ENCODE measurements at regions not wholly inside any gene's neighbourhood (a gene's known extent, or its start where the extent isn't known, plus 50 kb on each side); places are given as distances from the start of the nearest gene placed in this dataset.

GRCh38 chr3:148081926-148082325, 615.8 kb upstream of the AGTR1 start:
- H3K4me3 ChIP-seq (ENCODE audit: control insufficient read depth in 2 of 3, extremely low read depth in 1 of 3, insufficient read depth in 2 of 3, low read depth in 1 of 3, low read length in 3 of 3) = no peak overlapping the region
- TF ChIP-seq EZH2 (IDR thresholded peaks at IDR 0.05; ENCODE audit: low read length) = no peak
- TF ChIP-seq, protein P1, sequence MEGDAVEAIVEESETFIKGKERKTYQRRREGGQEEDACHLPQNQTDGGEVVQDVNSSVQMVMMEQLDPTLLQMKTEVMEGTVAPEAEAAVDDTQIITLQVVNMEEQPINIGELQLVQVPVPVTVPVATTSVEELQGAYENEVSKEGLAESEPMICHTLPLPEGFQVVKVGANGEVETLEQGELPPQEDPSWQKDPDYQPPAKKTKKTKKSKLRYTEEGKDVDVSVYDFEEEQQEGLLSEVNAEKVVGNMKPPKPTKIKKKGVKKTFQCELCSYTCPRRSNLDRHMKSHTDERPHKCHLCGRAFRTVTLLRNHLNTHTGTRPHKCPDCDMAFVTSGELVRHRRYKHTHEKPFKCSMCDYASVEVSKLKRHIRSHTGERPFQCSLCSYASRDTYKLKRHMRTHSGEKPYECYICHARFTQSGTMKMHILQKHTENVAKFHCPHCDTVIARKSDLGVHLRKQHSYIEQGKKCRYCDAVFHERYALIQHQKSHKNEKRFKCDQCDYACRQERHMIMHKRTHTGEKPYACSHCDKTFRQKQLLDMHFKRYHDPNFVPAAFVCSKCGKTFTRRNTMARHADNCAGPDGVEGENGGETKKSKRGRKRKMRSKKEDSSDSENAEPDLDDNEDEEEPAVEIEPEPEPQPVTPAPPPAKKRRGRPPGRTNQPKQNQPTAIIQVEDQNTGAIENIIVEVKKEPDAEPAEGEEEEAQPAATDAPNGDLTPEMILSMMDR (optimal IDR thresholded peaks at IDR 0.05 in 1 of 3, IDR thresholded peaks at IDR 0.05 in 1 of 3, conservative IDR thresholded peaks at IDR 0.05 in 1 of 3; ENCODE audit: extremely low read depth in 1 of 3, insufficient read depth in 2 of 3, low read length in 3 of 3) = no peak
- no peaks in the 10 kb centered on the region for H3K36me3 ChIP-seq (ENCODE audit: control insufficient read depth in 2 of 2, extremely low read depth in 1 of 2, insufficient read depth in 2 of 2, low read length in 2 of 2)
- H3K27me3 ChIP-seq (ENCODE audit: control insufficient read depth, extremely low read depth, insufficient read depth, low read length) = no peaks in the 10 kb centered on the region
- H3K9ac ChIP-seq (ENCODE audit: control insufficient read depth, extremely low read depth, insufficient read depth, low read length) = no peak overlapping the region
- no peaks in the 10 kb centered on the region for H3K4me1 ChIP-seq (ENCODE audit: control insufficient read depth, extremely low read depth, insufficient read depth, low read length)
- no peak overlapping the region for H2AFZ ChIP-seq (ENCODE audit: control insufficient read depth, low read length)
- no peaks in the 10 kb centered on the region for H3K79me2 ChIP-seq (ENCODE audit: control insufficient read depth, insufficient read depth, low read length)
- no peak for DNase-seq (ENCODE audit: low read depth, low spot score)
- no peak for FAIRE-seq
- dilution Hi-C loops (cut with MboI; ENCODE audit: extremely low pct_ligation_motif_present, low sequenced_read_pairs) = no loop called here
- H3K9me1 ChIP-seq (ENCODE audit: control insufficient read depth, extremely low read depth, insufficient read depth, low read length) = no peaks in the 10 kb centered on the region
- H4K20me1 ChIP-seq (ENCODE audit: control insufficient read depth, extremely low read depth, insufficient read depth, low read length) = no peaks in the 10 kb centered on the region
- H3K4me2 ChIP-seq (ENCODE audit: control insufficient read depth, extremely low read depth, insufficient read depth, low read depth, low read length) = no peak overlapping the region
- H3K27ac ChIP-seq (ENCODE audit: control insufficient read depth, insufficient read depth, low read length) = no peak overlapping the region
- no peaks in the 10 kb centered on the region for H3K9me3 ChIP-seq (ENCODE audit: control insufficient read depth, low read depth, low read length)

DNA sequence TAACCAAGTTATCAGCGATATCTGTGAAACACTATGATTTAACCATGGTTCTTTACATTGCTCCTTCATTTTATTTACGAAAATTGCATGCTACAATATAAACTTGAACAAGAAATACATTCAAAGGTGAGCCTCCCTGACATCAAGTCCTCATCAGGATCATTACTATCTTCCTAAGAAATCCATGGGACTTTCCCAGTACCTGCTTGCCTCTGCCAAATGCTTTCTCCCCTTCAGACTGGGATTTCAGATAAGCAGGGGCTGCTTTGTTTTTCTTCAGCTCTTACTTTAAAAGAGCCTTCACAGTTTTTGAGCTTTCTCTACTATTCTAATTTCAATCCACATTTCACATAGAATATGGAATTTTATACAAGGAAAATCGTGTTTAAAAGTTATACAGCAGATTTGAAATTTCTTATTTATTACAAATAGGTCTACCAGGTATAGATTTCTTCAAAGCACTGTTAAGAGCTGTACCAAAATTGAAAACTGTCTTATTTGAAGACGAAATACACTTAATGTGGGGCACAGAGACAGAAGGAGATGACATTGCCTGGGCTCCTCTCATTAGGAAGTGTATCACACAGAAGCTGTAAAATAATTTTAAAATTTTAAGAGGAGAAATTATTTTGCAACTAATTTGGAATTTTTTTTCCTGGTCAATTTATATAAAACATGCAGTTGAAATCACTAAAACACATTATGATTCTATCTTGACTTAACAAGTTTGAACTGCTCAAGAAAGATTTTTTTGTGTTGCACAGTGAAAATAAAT, 615.0 kb upstream of the AGTR1 start:
- Histone ChIP-seq H4K20me1 (ENCODE audit: control insufficient read depth, extremely low read depth, insufficient read depth, low read length) (no peaks in the 10 kb centered on the region), H3K4me2 (ENCODE audit: control insufficient read depth, extremely low read depth, insufficient read depth, low read depth, low read length) (no peak overlapping the region), H3K9ac (ENCODE audit: control insufficient read depth, extremely low read depth, insufficient read depth, low read length) (no peak overlapping the region), H3K79me2 (ENCODE audit: control insufficient read depth, insufficient read depth, low read length) (no peaks in the 10 kb centered on the region), H2AFZ (ENCODE audit: control insufficient read depth, low read length) (no peak overlapping the region), H3K4me3 (ENCODE audit: control insufficient read depth in 2 of 3, extremely low read depth in 1 of 3, insufficient read depth in 2 of 3, low read depth in 1 of 3, low read length in 3 of 3) (no peak overlapping the region), H3K27me3 (ENCODE audit: control insufficient read depth, extremely low read depth, insufficient read depth, low read length) (no peaks in the 10 kb centered on the region), H3K27ac (ENCODE audit: control insufficient read depth, insufficient read depth, low read length) (no peak overlapping the region), H3K9me3 (ENCODE audit: control insufficient read depth, low read depth, low read length) (no peaks in the 10 kb centered on the region), H3K36me3 (ENCODE audit: control insufficient read depth in 2 of 2, extremely low read depth in 1 of 2, insufficient read depth in 2 of 2, low read length in 2 of 2) (no peaks in the 10 kb centered on the region), H3K4me1 (ENCODE audit: control insufficient read depth, extremely low read depth, insufficient read depth, low read length) (no peaks in the 10 kb centered on the region), H3K9me1 (ENCODE audit: control insufficient read depth, extremely low read depth, insufficient read depth, low read length) (no peaks in the 10 kb centered on the region)
- TF ChIP-seq, protein P1 (optimal IDR thresholded peaks at IDR 0.05 in 1 of 3, IDR thresholded peaks at IDR 0.05 in 1 of 3, conservative IDR thresholded peaks at IDR 0.05 in 1 of 3; ENCODE audit: extremely low read depth in 1 of 3, insufficient read depth in 2 of 3, low read length in 3 of 3) = no peak
- no peak for TF ChIP-seq EZH2 (IDR thresholded peaks at IDR 0.05; ENCODE audit: low read length)
- DNase-seq (ENCODE audit: low read depth, low spot score) (no peak), FAIRE-seq (no peak)
- dilution Hi-C loops (cut with MboI; ENCODE audit: extremely low pct_ligation_motif_present, low sequenced_read_pairs) = no loop called here

Measured in keratinocyte (primary cell).